ENCODE measurements at regions not wholly inside any gene's neighbourhood (a gene's known extent, or its start where the extent isn't known, plus 50 kb on each side); places are given as distances from the start of the nearest gene placed in this dataset.

DNA sequence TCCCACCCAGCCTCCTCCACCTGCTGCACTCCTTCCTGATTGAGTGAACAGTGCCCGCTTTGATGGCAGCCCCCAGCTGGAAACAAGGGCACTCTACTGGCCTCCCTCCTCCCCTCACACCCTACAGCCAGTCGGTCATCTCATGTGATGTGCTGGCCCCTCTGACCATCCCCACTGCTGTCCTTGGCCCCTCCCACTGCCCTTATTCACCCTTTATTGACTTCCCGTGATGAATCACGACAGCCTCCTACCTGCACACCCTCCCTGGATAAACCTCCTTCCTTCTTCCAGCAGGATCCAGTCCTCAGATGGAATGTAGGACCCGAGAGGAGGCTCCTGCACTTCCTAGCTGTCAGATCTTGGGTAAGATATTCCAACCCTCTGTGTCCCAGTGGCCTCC lies 186.5 kb upstream of the SH3BP4 start:
- TF ChIP-seq, protein P1, sequence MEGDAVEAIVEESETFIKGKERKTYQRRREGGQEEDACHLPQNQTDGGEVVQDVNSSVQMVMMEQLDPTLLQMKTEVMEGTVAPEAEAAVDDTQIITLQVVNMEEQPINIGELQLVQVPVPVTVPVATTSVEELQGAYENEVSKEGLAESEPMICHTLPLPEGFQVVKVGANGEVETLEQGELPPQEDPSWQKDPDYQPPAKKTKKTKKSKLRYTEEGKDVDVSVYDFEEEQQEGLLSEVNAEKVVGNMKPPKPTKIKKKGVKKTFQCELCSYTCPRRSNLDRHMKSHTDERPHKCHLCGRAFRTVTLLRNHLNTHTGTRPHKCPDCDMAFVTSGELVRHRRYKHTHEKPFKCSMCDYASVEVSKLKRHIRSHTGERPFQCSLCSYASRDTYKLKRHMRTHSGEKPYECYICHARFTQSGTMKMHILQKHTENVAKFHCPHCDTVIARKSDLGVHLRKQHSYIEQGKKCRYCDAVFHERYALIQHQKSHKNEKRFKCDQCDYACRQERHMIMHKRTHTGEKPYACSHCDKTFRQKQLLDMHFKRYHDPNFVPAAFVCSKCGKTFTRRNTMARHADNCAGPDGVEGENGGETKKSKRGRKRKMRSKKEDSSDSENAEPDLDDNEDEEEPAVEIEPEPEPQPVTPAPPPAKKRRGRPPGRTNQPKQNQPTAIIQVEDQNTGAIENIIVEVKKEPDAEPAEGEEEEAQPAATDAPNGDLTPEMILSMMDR (conservative IDR thresholded peaks at IDR 0.05; ENCODE audit: low read depth, low read length) = no peak
- no peak for TF ChIP-seq EZH2phosphoT487 (IDR thresholded peaks at IDR 0.05; ENCODE audit: borderline replicate concordance, low read length)
- no peak for TF ChIP-seq EZH2 (IDR thresholded peaks at IDR 0.05; ENCODE audit: low read length, unreplicated experiment)
